GM12874 (cell line): ENCODE measurements at regions not wholly inside any gene's neighbourhood (a gene's known extent, or its start where the extent isn't known, plus 50 kb on each side); places are given as distances from the start of the nearest gene placed in this dataset.

Experiments used
- CTCF ChIP-seq: IDR thresholded peaks from 2 replicates; pipeline ENCODE4 v1.5.1; 2011; ENCODE audit warnings: low read depth, mild to moderate bottlenecking, control low read depth, low read length, moderate library complexity; ENCODE audit not compliant: insufficient read depth

- no peak for TF ChIP-seq CTCF
Observed at GRCh38 chrX:71000139-71000538, 68.0 kb downstream of the SNX12 start.

GRCh38 chrX:70998411-70999027, 67.6 kb upstream of the SLC7A3 start:
- peak; percentile 22; the same call in 1 of the 2 replicates for TF ChIP-seq CTCF

GRCh38 chrX:70995338-70995737, 64.4 kb upstream of the SLC7A3 start:
- no peak for TF ChIP-seq CTCF

- TF ChIP-seq CTCF, result no peak
Observed at GRCh38 chrX:70988425-70988824, 57.5 kb upstream of the SLC7A3 start.
